HUES48 (cell line): ENCODE measurements at regions not wholly inside any gene's neighbourhood (a gene's known extent, or its start where the extent isn't known, plus 50 kb on each side); places are given as distances from the start of the nearest gene placed in this dataset.
A peak's percentile ranks its signal among the peaks of the same experiment; 100 is the strongest.
"Not testable (repeated sequence)": the region's sequence is repeated elsewhere in the genome, so short reads cannot be mapped to it uniquely, and the experiment has no call there.

Source experiments
- H3K27ac ChIP-seq: one replicate; pipeline ENCODE4 v1.7.0; 2013; ENCODE audit warnings: low read depth, low read length, inconsistent platforms
- H3K27me3 ChIP-seq: 2 replicates; pipeline ENCODE4 v1.6.1; 2013; ENCODE audit warnings: mild to moderate bottlenecking, low read length; ENCODE audit not compliant: control insufficient read depth, insufficient read depth
- H3K36me3 ChIP-seq: 2 replicates; pipeline ENCODE4 v1.6.1; 2013; ENCODE audit warnings: low read length; ENCODE audit not compliant: control insufficient read depth, insufficient read depth
- H3K4me1 ChIP-seq: 2 replicates; pipeline ENCODE4 v1.6.1; 2013; ENCODE audit warnings: mild to moderate bottlenecking, low read length; ENCODE audit not compliant: control insufficient read depth, insufficient read depth
- H3K4me3 ChIP-seq: 2 replicates; pipeline ENCODE4 v1.5.1; 2013; ENCODE audit warnings: mild to moderate bottlenecking, low read depth, low read length
- H3K9ac ChIP-seq: 2 replicates; pipeline ENCODE4 v1.6.1; 2013; ENCODE audit warnings: mild to moderate bottlenecking, low read depth, low read length, moderate library complexity
- H3K9me3 ChIP-seq: 2 replicates; pipeline ENCODE4 v1.6.1; 2013; ENCODE audit warnings: low read length; ENCODE audit not compliant: control insufficient read depth, insufficient read depth

DNA sequence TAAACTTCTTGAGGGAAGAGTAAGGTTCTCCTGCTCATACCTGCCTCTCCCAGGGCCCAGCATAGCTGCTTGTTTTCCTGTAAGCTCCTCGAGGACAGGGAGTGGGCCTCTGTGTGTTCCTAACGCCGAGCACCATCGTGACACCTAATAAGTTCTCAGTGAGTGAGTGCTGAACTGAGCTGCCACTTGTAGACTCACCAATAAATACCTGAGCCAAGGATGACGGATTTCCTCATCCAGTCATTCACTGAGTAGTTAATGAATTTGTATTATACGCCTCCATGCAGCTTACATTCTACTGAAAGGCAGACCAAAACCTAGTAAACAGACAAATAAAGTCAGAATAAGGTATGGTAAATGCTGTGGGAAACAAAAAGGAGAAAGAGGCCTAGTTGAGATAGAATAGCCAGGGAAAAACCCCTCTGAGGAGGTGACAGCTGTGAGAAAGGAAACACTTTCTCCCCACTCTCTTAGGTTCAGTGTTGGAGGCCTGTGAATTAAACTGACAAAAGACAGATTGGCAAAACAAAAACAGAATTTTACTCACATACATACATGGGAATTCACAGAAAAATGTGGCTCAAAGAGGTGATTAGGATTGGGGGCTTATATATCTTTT is 138.6 kb downstream of the B3GNT2 start:
- no peaks in the 10 kb centered on the region for H3K36me3 ChIP-seq
- H3K9me3 ChIP-seq: no peaks in the 10 kb centered on the region
- H3K4me3 ChIP-seq: no peak overlapping the region
- H3K27ac ChIP-seq: no peak overlapping the region
- H3K9ac ChIP-seq: no peak overlapping the region
- H3K4me1 ChIP-seq: peaks cover 12% of the 10 kb centered on the region
- no peaks in the 10 kb centered on the region for H3K27me3 ChIP-seq

DNA sequence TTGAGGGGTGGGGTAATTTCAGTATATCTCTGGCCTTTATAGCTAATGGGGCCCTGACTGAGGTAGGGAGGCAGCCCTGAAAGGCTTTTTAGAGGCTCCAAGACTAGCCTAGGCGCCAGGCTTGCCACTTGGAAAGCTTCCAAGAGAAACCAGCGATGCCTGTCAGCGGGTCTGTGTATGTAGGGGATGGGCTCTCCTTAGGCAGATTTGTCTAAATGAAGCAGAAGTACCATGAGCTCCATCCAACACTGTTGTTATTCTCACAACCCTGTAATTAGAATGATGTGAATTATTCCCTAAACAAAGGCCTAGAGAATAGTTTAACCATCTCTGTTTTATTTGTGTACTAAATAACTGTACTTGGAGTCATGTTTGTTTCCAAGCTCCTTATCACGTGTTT is 138.1 kb downstream of the B3GNT2 start:
- Histone ChIP-seq H3K36me3 (no peaks in the 10 kb centered on the region), H3K4me1 (peaks cover 18% of the 10 kb centered on the region), H3K9ac (no peak overlapping the region), H3K27ac (no peak overlapping the region), H3K27me3 (no peaks in the 10 kb centered on the region), H3K9me3 (no peaks in the 10 kb centered on the region), H3K4me3 (no peak overlapping the region)

DNA sequence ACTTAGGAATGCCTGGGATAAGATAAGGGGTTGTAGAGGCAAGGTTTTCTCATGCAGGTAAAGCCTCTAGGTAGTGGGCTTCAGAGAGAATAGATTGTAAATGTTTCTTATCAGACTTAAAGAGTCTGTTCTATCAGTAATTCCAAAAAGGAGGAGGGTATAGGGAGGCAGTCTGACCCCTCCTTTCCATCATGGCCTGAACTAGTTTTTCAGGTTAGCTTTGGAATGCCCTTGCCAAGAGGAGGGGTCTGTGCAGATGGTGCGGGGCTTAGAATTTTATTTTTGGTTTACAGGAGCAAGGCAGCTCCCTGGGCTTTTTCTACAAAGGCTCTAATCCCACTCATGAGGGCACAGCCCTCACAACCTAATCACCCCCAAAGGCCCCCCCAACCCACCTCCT is 135.0 kb downstream of the B3GNT2 start:
- Histone ChIP-seq H3K9ac (no peak overlapping the region), H3K36me3 (no peaks in the 10 kb centered on the region), H3K27me3 (no peaks in the 10 kb centered on the region), H3K4me3 (no peak overlapping the region), H3K4me1 (peaks cover 37% of the 10 kb centered on the region), H3K9me3 (peaks cover 8% of the 10 kb centered on the region; the same call in 1 of the 2 replicates), H3K27ac (no peak overlapping the region)

DNA sequence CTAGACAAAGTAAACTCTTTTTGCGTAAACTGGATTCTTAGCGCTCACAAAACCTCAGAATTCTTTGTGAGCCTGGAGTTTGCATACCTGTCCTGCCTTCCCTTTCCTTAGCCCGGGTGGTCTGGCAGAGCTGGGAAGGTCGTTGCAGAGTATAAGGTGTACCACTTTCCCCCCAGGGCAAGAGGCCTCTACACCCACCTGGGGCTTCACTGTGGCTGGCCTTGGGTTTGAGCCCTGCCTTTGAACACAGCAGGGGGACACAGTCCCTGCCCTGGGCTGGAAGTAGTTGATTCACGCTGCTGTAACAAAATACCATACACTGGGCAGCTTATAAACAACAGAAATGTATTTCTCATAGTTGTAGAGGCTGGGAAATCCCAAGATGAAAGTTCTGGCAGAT is 133.9 kb downstream of the B3GNT2 start:
- H3K27me3 ChIP-seq: no peaks in the 10 kb centered on the region
- no peaks in the 10 kb centered on the region for H3K36me3 ChIP-seq
- H3K9me3 ChIP-seq: peaks cover 19% of the 10 kb centered on the region
- H3K4me3 ChIP-seq: no peak overlapping the region
- H3K9ac ChIP-seq: no peak overlapping the region
- peaks cover 35% of the 10 kb centered on the region for H3K4me1 ChIP-seq
- no peak overlapping the region for H3K27ac ChIP-seq

DNA sequence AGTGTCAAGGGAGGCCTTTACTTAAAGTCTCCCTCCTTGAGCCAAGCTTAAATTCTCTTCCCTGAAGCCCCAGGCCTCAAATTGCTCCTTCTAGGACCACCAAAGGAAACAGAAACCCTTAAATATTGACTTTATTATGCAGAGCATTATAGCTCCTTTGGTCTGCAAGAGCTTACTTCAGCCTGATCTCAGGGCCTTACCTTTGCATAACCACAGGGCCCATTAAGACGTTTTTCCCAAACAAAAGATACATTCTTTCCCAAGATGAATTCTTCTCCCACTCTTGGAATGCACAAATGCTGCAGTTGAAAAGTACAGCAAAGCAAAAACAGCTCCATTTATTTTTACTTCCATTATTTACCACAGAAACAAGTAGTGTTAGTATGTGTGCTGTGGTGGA is 130.8 kb downstream of the B3GNT2 start:
- H3K36me3 ChIP-seq: no peaks in the 10 kb centered on the region
- peak overlapping the region; percentile 72 for H3K27ac ChIP-seq
- peaks cover 36% of the 10 kb centered on the region for H3K4me1 ChIP-seq
- no peak overlapping the region for H3K4me3 ChIP-seq
- no peak overlapping the region for H3K9ac ChIP-seq
- H3K9me3 ChIP-seq: peaks cover 23% of the 10 kb centered on the region
- H3K27me3 ChIP-seq: no peaks in the 10 kb centered on the region

DNA sequence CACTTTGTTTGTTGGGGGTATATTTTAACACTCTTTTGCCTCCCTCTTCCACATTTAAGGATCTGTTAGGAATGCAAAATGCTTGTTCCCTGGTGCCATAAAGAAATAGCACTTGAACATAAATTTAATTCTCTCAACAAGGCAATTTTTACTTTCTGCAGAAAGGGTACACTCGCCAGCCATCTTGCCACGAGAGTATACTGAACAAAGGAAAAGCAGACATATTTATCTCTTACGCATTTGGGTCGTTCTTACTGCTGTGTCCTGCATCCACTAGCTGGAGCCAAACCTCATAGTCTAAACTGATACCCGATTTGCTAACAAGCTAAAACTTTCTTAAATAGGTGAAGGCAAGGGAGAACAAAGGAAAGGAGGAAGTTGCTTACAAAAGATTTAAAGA is 129.5 kb downstream of the B3GNT2 start:
- H3K4me3 ChIP-seq: no peak overlapping the region
- H3K27me3 ChIP-seq: no peaks in the 10 kb centered on the region
- H3K9ac ChIP-seq: no peak overlapping the region
- H3K9me3 ChIP-seq: peaks cover 23% of the 10 kb centered on the region
- peaks cover 50% of the 10 kb centered on the region for H3K4me1 ChIP-seq
- no peaks in the 10 kb centered on the region for H3K36me3 ChIP-seq
- no peak overlapping the region for H3K27ac ChIP-seq

DNA sequence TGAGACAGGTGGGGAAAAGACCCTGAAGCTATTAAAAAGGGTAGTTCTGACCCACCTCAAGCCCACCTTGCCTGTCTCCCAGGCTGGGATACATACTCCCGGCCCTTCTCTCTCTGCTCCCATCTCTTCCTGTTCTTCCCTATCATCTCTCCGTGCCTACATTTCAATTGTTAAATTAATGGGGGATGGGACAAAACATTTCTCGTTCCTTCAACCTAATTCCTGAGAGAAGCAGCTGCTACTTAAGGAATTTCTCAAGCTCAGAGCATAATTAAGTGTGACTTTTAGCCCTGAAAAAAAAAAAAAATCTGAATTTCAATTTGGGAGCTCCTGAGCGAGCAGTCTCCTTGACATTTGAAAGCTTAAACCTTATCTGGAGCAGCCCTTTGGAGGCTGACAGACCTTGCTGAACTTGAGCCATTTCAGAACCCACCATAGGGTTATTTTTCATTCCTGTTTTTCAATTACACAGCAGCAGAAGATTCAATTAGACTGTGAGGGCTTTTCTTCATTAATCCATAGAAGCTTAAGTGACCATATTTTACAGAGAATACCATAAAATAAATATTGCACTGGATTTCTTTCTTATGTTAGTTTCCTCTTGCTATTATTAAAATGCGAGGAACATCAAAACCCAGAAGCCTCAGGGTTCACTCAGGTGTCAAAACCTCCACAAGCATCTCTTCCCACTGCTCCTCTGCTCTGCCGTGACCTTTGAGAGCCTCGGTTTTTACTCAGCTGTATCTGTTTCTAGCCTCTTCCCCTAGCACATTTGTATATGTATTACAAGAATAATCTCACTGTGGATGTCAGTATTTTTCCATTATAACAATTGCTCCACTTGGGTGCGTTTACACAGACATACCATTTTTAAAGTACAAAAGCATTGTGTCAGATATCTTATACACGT is 125.7 kb downstream of the B3GNT2 start:
- Histone ChIP-seq H3K4me1 (peaks cover 32% of the 10 kb centered on the region), H3K36me3 (no peaks in the 10 kb centered on the region), H3K4me3 (no peak overlapping the region), H3K27me3 (no peaks in the 10 kb centered on the region), H3K9ac (no peak overlapping the region), H3K27ac (no peak overlapping the region), H3K9me3 (peaks cover 18% of the 10 kb centered on the region)

DNA sequence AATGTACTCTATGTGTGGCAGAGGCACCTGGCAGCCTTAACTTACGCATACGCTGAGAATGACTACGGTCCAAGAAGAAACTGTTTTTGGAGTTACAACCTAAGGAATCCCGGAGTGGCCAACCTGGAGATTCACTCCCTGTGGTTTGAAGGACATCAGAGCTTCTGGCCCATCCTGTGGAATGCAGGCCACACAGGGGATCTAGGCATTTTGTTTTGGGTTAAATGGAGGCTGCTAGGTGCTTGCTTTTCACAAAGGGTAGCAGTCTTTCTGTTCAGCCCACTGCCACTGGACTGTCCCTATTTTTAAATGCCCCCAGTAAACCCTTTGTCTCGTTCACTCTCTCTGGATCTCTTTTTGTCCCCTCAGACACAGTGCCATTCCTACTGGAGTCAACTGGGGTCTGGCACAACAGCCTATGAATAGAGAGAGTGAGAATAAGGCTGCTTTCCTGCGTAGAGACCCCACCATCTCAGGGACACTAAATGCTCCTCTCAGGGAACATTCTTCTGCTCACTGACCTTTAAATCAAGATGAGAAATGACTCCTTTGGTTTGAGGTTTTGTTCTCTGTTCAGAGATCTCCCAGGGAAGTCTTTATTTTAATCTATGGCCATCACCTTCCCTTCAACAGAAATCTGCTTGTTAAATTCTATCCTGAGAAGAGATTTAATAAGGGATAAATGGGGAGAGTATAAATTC is 124.9 kb downstream of the B3GNT2 start:
- no peaks in the 10 kb centered on the region for H3K27me3 ChIP-seq
- peak overlapping the region; percentile 67 for H3K27ac ChIP-seq
- H3K4me1 ChIP-seq: peaks cover 25% of the 10 kb centered on the region
- no peak overlapping the region for H3K9ac ChIP-seq
- H3K4me3 ChIP-seq: no peak overlapping the region
- H3K36me3 ChIP-seq: no peaks in the 10 kb centered on the region
- H3K9me3 ChIP-seq: peaks cover 14% of the 10 kb centered on the region

DNA sequence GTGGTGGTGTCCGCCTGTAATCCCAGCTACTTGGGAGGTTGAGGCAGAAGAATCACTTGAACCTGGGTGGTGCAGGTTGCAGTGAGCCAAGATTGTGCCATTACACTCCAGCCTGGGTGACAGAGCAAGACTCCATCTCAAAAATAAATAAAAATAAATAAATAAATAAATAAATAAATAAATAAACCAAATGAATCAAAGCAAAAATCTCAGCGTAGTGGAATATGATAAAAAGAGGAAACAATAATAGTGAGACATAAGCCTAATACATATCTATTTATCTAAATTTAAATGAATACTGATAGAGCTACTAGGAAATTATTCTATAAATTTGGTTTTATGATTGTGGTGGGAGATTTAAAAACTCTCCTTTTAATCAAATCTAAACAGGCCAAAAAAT is 124.2 kb downstream of the B3GNT2 start:
- H3K9me3 ChIP-seq, H3K9ac ChIP-seq, H3K4me3 ChIP-seq, H3K27ac ChIP-seq, H3K27me3 ChIP-seq, H3K36me3 ChIP-seq: not testable (repeated sequence)
- H3K4me1 ChIP-seq: peaks cover 25% of the 10 kb centered on the region

DNA sequence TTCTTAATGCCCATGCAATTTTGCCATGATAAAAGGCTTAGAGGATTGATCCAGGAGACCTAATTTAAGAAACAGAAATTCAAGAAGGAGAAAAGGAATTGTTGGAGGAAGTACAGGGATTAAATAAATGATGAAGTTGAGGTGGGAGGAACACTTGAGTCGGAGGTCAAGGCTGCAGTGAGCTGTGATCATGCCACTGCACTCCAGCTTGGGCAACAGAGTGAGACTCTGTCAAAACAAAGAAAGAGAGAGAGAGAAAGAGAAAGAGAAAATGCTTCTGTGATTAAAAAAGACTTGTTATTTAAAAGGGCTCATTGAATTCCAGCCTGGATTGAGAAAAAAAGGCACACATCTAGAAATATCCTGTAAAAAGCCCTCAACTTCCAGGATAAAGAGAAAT is 123.2 kb downstream of the B3GNT2 start:
- Histone ChIP-seq H3K27ac (no peak overlapping the region), H3K9me3 (no peaks in the 10 kb centered on the region), H3K9ac (no peak overlapping the region), H3K4me1 (peaks cover 25% of the 10 kb centered on the region), H3K4me3 (no peak overlapping the region), H3K27me3 (no peaks in the 10 kb centered on the region), H3K36me3 (no peaks in the 10 kb centered on the region)

DNA sequence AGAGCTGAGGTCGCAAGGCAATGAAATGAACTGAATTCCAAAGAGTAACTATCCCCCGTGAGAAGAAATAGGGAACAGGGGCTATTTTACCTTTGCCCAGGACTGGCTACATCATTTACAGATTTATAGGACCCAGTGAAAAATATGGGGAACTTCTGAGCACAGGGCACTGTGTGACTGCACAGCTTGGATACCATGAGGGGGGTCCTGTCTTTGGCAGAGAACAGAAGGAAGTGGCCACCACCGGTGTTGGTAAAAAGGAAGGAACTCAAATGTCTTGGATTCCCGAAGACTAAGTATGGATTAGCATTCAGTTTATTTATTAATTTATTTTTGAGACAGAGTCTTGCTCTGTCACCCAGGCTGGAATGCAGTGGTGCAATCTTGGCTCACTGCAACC is 119.6 kb downstream of the B3GNT2 start:
- Histone ChIP-seq H3K36me3 (no peaks in the 10 kb centered on the region), H3K9me3 (no peaks in the 10 kb centered on the region), H3K27me3 (no peaks in the 10 kb centered on the region), H3K9ac (no peak overlapping the region), H3K4me3 (no peak overlapping the region), H3K27ac (no peak overlapping the region), H3K4me1 (peaks cover 7% of the 10 kb centered on the region)
